ENCODE measurements at regions not wholly inside any gene's neighbourhood (a gene's known extent, or its start where the extent isn't known, plus 50 kb on each side); places are given as distances from the start of the nearest gene placed in this dataset.

GRCh38 chr18:64852281-64852680 is 703.4 kb upstream of the LINC00305 start:
- TF ChIP-seq CTCF (IDR thresholded peaks at IDR 0.05) = no peak
- no peak for TF ChIP-seq POLR2A (IDR thresholded peaks at IDR 0.05)

Data from adrenal gland (tissue), 5 donors.